GM12878 (cell line): ENCODE measurements at regions not wholly inside any gene's neighbourhood (a gene's known extent, or its start where the extent isn't known, plus 50 kb on each side); places are given as distances from the start of the nearest gene placed in this dataset.

Experiments
- ATAC-seq: fragments of 200-7000 bp; cut with Tn5 transposase; 3 replicates; pipeline ENCODE4 v1.9.1; 2020; ENCODE audit warnings: mild to moderate bottlenecking, moderate library complexity
- BruUV-seq: library from RNA; stranded (reverse); fragments of 400-500 nt; replicated peaks from 2 replicates; lab custom pipeline; 2021; lab: Mats Ljungman, UMichigan
- CTCF ChIA-PET: fragments of 300-600 bp; sonication (Branson Sonifier 250); formaldehyde crosslinking; extraction: SDS; loops from one replicate; lab custom pipeline; 2021; ENCODE audit warnings: inconsistent platforms; lab: Yijun Ruan, JAX
- POLR2A ChIA-PET: fragments of 350-600 bp; formaldehyde crosslinking; extraction: SDS; loops from one replicate; lab custom pipeline; 2021; ENCODE audit warnings: inconsistent platforms; lab: Charles Lee
- RAD21 ChIA-PET: fragments of 300-600 bp; sonication (Branson Sonifier 250); formaldehyde crosslinking; loops from one replicate; lab custom pipeline; 2023; ENCODE audit warnings: antibody characterized with exemption; ENCODE audit not compliant: unreplicated experiment; lab: Charles Lee
- SMC1A ChIA-PET: fragments of 300-600 bp; sonication (Branson Sonifier 250); formaldehyde crosslinking; loops from one replicate; lab custom pipeline; 2023; ENCODE audit not compliant: unreplicated experiment, uncharacterized antibody; lab: Charles Lee
- DNase-seq: peaks from one replicate; pipeline ENCODE4 v3.0.0-alpha.2; 2011; ENCODE audit warnings: low read depth, low spot score
- FAIRE-seq: peaks from 3 replicates; lab custom pipeline; 2011; peaks lifted over from hg19 to GRCh38; lab: Jason Lieb, UNC
- H2AFZ ChIP-seq: 2 replicates; pipeline ENCODE4 v1.6.0; 2011; ENCODE audit warnings: low read depth, low read length, control low read depth; ENCODE audit not compliant: control insufficient read depth
- H3K27ac ChIP-seq: 2 replicates; pipeline ENCODE4 v1.5.1; 2011; ENCODE audit warnings: control low read depth; ENCODE audit not compliant: control insufficient read depth, insufficient read depth
- H3K27me3 ChIP-seq, 2 experiments: replicated peaks in 1 of 2; 2 replicates each; pipeline versions ENCODE4 v1.6.0 to v1.6.1; 2011; ENCODE audit warnings: low read length in 1 of 2; ENCODE audit not compliant: control insufficient read depth in 2 of 2, insufficient read depth in 2 of 2
- H3K36me3 ChIP-seq, 2 experiments: 2 replicates each; pipeline ENCODE4 v1.5.1; 2011; ENCODE audit warnings: low read length in 1 of 2; ENCODE audit not compliant: control insufficient read depth in 2 of 2, insufficient read depth in 2 of 2
- H3K4me1 ChIP-seq: 2 replicates; pipeline ENCODE4 v1.6.1; 2011; ENCODE audit warnings: mild to moderate bottlenecking, low read length, moderate library complexity, mixed read lengths; ENCODE audit not compliant: control insufficient read depth, insufficient read depth
- H3K4me2 ChIP-seq: 2 replicates; pipeline ENCODE4 v1.6.0; 2011; ENCODE audit warnings: control low read depth; ENCODE audit not compliant: control insufficient read depth, insufficient read depth
- H3K4me3 ChIP-seq: fragments of 200-600 bp; sonication (generic); 2 replicates; pipeline ENCODE4 v1.5.1; 2016
- H3K79me2 ChIP-seq: 2 replicates; pipeline ENCODE4 v1.6.0; 2011; ENCODE audit warnings: low read length; ENCODE audit not compliant: control insufficient read depth, insufficient read depth
- H3K9ac ChIP-seq: 2 replicates; pipeline ENCODE4 v1.8.0; 2011; ENCODE audit warnings: low read length, control low read depth, mixed read lengths; ENCODE audit not compliant: control insufficient read depth, insufficient read depth
- H3K9me3 ChIP-seq: replicated peaks from 3 replicates; pipeline ENCODE4 v1.5.1; 2011; ENCODE audit warnings: mild to moderate bottlenecking, low read length; ENCODE audit not compliant: control insufficient read depth, insufficient read depth
- H4K20me1 ChIP-seq: 2 replicates; pipeline ENCODE4 v1.6.0; 2011; ENCODE audit not compliant: control insufficient read depth, insufficient read depth
- ELK1 ChIP-seq: IDR thresholded peaks from 2 replicates; pipeline ENCODE4 v1.6.1; 2012; ENCODE audit warnings: low read depth, low read length, improper control_type of control experiment
- IKZF2 ChIP-seq, 2 experiments: fragments of 450-650 bp; IDR thresholded peaks; 2 replicates each; pipeline ENCODE4 v1.6.1; 2017; ENCODE audit warnings: mild to moderate bottlenecking in 2 of 2, moderate library complexity in 2 of 2
- LARP7 ChIP-seq: fragments of 450-650 bp; IDR thresholded peaks from 2 replicates; pipeline ENCODE4 v1.6.1; 2017; ENCODE audit warnings: mild to moderate bottlenecking
- MEF2B ChIP-seq: fragments of 450-650 bp; IDR thresholded peaks from 2 replicates; pipeline ENCODE4 v1.6.1; 2018; ENCODE audit warnings: mild to moderate bottlenecking, moderate library complexity; ENCODE audit not compliant: partially characterized antibody, poor library complexity, severe bottlenecking
- POLR2AphosphoS5 ChIP-seq: IDR thresholded peaks from 2 replicates; pipeline ENCODE4 v1.6.1; 2011; ENCODE audit warnings: mild to moderate bottlenecking, low read length, inconsistent platforms
- ZBTB40 ChIP-seq: fragments of 450-650 bp; IDR thresholded peaks from 2 replicates; pipeline ENCODE4 v1.6.1; 2016; ENCODE audit warnings: mild to moderate bottlenecking, moderate library complexity, borderline replicate concordance
- ZZZ3 ChIP-seq: IDR thresholded peaks from 2 replicates; pipeline ENCODE4 v1.6.1; 2011; ENCODE audit warnings: low read depth; ENCODE audit not compliant: control insufficient read depth, insufficient read length
- WGBS: methylation state at CpG from one replicate; pipeline ENCODE4 v1.1.6; 2016; ENCODE audit warnings: low lambda C conversion rate; ENCODE audit not compliant: insufficient replicate concordance, insufficient coverage; ENCODE audit errors: missing lambda C conversion rate; 5-methylcytosine and 5-hydroxymethylcytosine counted together
- in situ Hi-C: fragments of 300-500 bp; cut with MboI; formaldehyde crosslinking; loops from 9 replicates; pipeline ENCODE4 v1.14.3; 2018; ENCODE audit warnings: mixed read lengths
- intact Hi-C: fragments of 100-400 bp; cut with micrococcal nuclease; formaldehyde crosslinking; loops from one replicate; pipeline ENCODE4 v1.14.2; 2022; ENCODE audit not compliant: unreplicated experiment

- POLR2A ChIA-PET = no interaction called here
- FAIRE-seq (no peak), ATAC-seq (no peak)
- RAD21 ChIA-PET = no interaction called here
- intact Hi-C loops = no loop called here
- no TSS peak for BruUV-seq
- no peaks in the 10 kb centered on the region for H3K9me3 ChIP-seq
- H3K4me1 ChIP-seq = no peaks in the 10 kb centered on the region
- no peaks in the 10 kb centered on the region for H3K79me2 ChIP-seq
- TF ChIP-seq LARP7 = no peak
- TF ChIP-seq IKZF2 (IDR thresholded peaks at IDR 0.05) = no peak
- TF ChIP-seq POLR2AphosphoS5 = no peak
- no peak for TF ChIP-seq ZBTB40
- no peak for TF ChIP-seq MEF2B
- TF ChIP-seq ZZZ3 = no peak
- no peak for TF ChIP-seq ELK1
- TF ChIP-seq, all 136 proteins: peak for 0
- no peak overlapping the region for H3K4me3 ChIP-seq
- WGBS = 21% methylated on average over 6 of the region's 6 CpGs
- H3K27me3 ChIP-seq = peaks cover 0 to 2% of the 10 kb centered on the region in 2 experiments; a peak in 2 of 4 replicates
- no peaks in the 10 kb centered on the region for H4K20me1 ChIP-seq
- DNase-seq = no peak
- H3K9ac ChIP-seq = no peak overlapping the region
- in situ Hi-C loops = no loop called here
- no peak overlapping the region for H3K4me2 ChIP-seq
- SMC1A ChIA-PET = interaction anchor here (0.6 kb wide), 1 partner anchor 113 kb away, joined by 5 read pairs; no protein-coding TSS in a partner anchor
- H3K27ac ChIP-seq = no peak overlapping the region
- CTCF ChIA-PET = interaction anchor here (0.6 kb wide), 2 partner anchors 54 to 520 kb away, joined by 3 to 4 read pairs; no protein-coding TSS in a partner anchor
- no peak overlapping the region for H2AFZ ChIP-seq
- H3K36me3 ChIP-seq = no peaks in the 10 kb centered on the region
Measured at GRCh38 chr6:134686071-134686470, 263.8 kb downstream of the ALDH8A1 start.
